GM20431 (cell line): ENCODE measurements at regions not wholly inside any gene's neighbourhood (a gene's known extent, or its start where the extent isn't known, plus 50 kb on each side); places are given as distances from the start of the nearest gene placed in this dataset.

Experiments used
- in situ Hi-C: fragments of 300-500 bp; cut with MseI, MboI; formaldehyde crosslinking; loops from one replicate; pipeline ENCODE4 v1.15.0; 2020; ENCODE audit warnings: low sequenced_read_pairs; ENCODE audit not compliant: unreplicated experiment

DNA sequence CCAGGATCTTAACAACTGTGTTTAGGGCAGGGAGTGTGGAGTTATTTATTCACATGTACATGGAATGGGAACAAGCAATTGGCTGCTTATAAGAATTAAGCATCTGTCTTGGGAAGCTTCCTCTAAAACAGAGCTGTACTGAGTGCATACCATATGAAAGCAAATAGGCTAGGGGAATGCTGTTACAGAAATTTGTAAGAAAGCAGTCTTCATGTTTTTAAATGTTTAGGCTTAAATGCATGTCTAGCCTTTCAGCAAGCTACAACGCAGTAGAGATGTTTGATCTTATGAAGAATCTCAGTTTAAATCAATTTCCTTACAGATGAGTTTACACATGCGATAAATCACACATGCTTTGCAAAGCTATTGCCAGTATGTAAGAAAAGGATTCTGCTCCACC, 123.1 kb upstream of the MID1 start:
- in situ Hi-C loops: loop anchor here (25.0 kb wide), 1 partner anchor 556 kb away; no protein-coding TSS in a partner anchor

DNA sequence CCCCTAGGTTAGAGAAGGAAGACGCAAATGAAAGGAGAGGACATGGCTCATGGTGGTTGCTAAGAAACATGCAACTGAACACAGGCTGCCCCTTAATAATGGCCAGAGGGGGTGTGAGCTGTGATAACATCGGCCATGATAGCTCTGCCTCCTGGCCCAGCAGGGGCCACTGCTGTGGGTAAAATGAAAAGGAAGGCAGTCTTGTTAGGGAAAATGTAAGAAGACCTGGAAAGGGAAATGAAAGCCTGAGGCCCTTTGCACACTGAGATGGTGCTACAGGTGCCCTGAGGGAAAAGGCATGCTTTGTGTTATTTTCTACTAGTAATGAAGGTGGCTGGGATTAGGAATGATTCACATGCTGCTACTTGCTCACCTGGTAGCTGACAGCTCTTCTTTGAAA, 123.6 kb upstream of the MID1 start:
- in situ Hi-C loops: loop anchor here (25.0 kb wide), 1 partner anchor 557 kb away; no protein-coding TSS in a partner anchor

DNA sequence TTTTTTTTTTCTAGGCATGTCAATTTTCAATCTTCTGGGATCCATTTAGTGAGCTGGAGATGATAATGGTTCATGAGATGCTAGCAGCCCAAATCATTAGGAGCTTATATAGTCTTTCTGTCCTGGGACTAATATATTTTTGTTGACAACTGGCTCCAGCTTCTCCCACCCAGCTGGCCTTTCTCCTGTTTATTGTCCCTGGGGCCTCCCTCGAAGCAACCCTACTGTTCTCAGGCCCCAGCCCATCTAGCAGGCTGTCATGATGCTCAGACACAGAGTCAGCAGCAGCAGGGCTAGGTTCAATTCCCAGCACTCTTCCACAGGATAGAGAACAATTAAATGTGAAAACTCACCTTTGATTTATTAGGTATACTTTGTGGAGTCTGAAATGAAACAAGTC, 127.6 kb upstream of the MID1 start:
- in situ Hi-C loops: loop anchor here (25.0 kb wide), 1 partner anchor 561 kb away; no protein-coding TSS in a partner anchor

DNA sequence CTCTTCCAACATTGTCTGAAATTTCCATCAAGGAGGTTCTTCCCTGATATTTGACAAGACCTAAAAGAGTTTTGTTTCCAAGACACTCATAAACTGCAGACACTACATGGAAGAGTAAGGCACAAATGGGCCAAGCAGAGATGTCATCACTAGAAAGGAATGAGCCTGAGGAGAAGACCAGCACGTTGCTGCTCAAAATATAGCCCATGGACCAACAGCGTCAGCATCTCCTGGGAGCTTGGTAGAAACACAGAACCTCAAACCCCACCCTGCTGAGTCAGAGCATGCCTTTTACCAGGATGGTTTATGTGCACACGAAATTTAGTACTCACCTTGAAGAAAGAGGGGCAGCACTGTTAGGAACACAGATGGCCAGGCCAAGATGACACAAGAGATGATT, 128.7 kb upstream of the MID1 start:
- in situ Hi-C loops: loop anchor here (25.0 kb wide), 1 partner anchor 562 kb away; no protein-coding TSS in a partner anchor

DNA sequence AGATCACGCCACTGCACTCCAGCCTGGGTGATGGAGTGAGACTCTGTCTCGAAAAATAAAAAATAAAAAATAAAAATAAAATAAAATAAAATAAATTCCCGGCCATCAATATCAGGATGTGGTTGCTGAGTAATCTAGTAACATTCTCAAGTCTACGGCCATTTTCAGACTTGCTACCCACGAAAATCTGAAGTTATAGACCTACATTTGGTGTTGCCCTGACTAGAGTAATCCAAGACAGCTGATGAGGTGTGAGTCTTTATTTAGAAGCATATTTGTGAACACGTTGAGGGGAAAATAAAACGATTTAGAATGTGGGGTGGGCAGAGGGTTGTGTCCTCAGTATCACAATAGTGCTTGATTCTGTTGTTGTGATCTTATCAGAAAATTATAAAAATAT, 130.2 kb upstream of the MID1 start:
- in situ Hi-C loops: no loop called here

DNA sequence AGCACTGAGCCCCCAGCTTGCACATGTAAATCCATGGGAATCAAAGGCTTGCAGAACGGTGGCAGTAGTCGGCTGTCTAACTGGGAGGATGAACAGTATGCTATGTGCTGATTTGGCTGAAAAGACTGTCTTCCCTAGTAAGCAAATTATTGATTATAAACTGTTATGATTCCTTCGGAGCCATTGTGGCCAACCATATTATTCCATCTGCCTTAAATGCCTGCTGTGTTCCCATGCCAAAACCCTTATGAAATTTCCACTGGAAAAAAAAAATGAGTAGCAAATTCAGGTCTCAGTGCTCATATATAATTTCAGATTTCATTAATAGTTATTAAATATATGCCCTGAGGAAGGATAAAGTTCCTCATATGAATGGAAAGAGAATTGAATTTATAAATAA, 132.7 kb upstream of the MID1 start:
- in situ Hi-C loops: no loop called here

DNA sequence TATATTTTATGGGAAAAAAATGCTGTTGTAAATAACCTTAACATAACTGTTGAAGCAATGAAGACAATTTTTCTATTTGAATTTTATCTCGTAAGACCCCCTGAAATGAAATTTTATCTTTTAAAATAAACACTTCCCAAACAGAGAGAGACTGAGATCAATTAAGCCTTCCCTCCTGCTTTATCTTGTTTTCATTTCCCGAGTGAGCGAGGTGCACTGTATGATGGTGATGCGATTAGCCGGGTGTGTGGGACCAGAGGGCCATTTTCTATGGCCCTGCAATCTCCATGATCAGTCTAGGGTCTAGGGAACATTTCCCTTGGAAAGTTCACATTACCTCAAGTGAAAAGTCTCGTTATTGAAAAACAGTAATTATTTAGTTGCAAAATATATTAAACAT, 134.1 kb upstream of the MID1 start:
- in situ Hi-C loops: no loop called here

DNA sequence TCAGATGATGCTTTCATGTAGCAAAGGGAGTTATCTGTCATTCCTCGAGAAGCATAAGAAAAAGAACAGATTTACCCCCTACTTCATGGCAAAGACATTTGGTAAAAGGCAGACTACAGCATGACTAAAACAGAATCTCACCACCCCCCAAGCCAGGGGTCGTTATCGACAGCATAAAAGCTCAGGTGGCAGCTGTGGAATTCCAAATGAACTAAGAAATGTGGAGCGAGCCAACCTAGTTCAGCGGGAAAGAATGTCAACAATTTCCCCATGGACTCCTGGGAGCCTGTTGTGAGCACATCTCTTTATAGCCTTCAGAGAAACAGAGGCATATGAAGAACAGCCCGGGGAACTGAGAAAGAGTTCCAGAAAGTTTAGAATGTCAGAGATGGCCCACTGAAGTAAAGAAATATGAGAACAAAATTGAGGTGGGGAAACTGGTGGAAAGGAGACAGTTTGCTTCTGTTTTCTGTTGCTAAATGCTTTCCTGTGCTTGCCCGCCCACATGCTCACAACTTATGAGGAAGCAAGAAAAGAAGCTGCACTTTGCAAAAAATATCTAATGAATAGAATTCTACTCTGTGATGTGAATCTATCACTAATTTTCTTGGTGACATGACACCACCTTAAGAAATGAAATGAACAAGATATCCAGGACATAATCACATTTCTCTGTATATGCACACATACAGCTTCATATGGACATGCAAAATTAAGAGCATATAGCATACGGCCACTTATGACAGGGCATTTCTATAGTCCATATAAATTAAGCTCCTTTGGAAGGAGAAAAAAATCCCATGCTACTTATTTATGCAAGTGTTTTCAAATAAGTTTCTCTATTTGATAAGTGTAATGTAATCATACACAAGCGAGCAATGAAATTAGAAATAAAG, 135.3 kb upstream of the MID1 start:
- in situ Hi-C loops: no loop called here

DNA sequence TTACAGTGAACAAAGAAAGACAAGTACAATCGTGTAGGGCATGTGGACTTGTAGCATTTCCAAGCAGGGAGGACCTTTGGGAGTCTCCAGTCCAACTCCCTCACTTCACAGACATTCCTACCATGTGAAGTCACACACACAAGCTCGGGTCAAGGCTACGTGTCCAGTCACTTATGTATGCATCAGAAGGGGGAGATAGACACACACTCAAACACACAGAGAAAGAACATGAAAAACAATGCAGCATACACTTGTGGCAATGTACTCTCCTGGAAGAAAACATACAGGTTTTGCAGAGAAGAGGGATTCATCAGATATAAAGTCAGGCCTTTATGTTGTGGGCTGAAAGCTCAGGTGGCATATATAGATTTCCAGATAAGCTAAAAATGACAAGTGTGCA, 136.1 kb upstream of the MID1 start:
- in situ Hi-C loops: no loop called here

DNA sequence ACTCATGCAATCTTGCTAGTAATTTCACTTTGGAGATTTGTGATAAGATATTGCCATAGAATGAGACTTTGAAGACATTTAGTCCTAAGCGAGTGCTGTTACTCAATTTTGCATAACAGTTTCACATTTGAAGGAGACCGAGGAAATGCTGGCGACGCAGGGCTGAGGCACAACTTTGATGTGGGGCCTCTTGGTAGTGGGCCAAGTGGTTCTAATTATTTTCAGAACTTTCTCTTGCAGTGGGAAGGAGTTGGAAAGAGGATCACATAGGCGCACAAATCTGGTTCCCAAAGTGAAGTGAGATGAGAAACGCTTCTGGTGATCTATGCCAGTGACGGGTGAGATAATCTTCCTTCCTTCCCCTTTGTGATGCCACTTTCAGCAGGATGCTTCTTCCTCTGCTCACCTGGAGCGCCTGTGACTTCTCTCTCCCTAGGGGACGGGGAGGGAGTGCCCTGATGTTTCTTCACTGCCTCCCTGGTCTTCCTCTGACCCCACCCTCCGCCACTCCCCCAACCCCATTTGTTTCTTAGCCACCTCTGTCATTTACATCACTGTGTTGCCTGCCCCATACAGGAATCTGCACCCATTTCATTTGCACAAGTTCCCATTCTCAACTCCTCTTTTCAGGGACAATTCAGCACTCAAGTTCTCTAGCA, 138.9 kb upstream of the MID1 start:
- in situ Hi-C loops: no loop called here

DNA sequence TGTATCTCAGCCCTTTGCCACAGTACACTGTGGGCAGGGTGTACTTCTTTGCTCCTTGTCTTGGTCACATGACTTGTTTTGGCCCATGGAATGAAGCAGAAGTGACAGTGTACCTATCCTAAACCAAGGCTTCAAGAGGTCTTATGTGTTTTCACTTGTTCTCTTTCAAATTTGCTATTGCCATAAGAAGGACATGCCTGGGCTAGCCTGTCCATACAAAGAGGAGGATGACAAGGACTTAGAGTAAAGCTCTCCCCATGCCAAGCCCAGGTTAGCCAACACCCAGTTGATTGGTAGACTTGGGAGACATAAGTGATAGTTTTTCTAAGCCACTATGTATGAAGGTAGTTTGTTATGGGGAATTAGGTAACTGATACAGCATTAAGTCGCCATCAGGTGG, 141.1 kb upstream of the MID1 start:
- in situ Hi-C loops: no loop called here

DNA sequence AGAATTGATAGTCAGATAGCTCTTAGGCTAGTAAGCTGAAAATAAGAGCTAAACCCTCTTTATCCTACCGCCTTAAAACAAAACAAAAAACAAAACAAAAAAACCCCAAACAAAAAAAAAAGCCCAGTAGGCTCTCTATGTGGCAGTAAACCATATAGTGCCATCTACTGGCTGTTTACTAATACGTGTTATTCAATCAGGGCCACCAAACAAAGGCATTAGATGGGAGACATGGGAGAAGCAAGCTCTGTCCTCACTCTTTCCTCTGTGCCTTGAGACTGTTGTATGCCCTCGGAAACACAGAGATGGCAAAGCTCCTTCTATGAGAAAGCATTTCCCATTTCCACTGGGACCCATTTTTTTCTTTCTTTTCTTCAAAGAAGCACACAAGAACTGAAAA, 148.8 kb upstream of the MID1 start:
- in situ Hi-C loops: no loop called here

DNA sequence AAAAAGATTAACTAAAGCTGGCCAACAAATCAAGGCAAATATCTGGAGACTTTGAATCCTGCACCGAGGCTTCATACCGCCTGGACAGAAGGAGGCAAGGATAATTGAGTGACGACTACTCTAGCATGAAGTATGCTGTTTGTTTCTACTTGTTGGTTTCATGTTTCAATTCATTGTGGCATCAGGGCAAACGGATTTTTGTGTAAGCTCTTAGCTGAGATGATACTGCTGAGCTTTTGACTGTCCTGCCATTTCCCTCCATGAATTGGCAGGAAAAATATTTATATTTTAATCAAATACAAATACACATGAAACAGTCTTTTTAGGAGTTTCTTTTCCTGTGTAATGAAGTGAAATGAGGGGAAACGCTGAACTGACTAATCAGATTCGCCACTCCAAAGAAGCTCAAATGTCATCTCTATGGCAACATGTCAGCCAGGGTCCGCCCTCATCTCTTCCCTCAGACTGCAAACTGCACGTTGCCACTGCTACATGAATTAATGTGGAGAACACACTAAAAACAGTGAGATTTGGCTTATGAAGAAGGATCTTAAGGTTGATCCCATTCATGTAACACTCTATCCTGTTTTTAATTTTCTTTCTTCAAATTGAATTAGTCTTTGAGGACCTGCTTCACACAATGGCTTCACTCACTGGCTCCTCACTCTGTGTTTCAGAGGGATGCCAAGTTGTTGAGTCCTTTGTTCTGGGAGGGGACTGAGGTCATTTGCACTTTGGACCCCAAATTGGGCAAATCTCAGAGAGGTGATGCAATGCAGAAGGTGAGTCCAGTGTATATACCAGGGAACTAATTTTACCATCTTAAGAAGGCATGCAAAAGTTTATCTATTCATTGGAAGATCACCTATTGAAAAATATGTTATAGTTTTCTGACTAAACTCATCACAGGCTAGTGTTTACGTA, 149.6 kb upstream of the MID1 start:
- in situ Hi-C loops: no loop called here

DNA sequence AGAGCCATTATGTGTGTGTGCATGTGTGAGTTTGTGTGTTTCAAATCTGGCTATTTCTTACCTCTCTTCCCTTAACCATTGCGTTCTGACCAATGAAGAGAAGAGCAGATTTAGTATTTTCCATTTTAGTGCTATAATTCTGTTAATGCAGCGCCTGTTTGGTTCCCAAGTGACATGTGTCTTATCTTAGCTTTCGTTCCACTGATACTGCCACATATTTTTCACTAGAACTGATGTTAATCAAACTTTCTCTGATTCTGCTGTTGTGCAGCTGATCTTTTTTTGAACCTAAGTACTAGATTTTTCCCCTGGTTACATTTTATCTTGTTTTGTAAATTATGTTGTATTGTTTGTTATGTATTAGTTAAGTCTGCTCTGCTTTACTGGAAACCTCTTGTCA, 152.9 kb upstream of the MID1 start:
- in situ Hi-C loops: no loop called here

DNA sequence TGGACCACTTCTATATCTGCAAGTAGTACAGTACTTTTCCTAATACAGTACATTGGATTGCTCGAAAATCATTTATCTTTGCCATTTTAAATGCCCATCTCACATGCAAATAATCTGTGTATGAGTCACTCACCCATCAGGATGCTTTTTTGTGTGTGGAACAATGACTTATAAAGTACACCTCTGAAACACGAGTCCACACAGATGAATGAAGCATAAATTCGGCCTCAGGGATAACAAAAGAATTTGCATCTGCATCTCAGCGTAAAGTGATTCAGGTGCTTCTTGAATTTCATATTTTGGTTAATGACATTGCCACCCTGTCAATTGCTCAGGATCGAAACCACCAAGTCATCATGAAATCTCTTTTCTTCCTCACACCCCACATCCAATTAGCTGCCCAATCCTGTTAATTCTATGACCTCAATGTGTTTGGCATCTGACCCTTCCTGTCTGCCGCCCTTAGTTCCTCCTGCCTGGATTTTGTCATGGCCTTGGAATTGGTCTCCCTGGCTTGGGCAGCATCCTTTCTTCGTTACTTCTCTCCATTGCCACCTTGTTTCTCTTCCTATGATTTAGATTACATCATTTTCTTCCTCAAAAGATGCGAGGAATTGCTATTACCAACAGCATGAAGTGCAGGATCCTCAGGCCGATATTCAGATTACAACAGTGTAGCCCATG, 161.6 kb upstream of the MID1 start:
- in situ Hi-C loops: no loop called here

DNA sequence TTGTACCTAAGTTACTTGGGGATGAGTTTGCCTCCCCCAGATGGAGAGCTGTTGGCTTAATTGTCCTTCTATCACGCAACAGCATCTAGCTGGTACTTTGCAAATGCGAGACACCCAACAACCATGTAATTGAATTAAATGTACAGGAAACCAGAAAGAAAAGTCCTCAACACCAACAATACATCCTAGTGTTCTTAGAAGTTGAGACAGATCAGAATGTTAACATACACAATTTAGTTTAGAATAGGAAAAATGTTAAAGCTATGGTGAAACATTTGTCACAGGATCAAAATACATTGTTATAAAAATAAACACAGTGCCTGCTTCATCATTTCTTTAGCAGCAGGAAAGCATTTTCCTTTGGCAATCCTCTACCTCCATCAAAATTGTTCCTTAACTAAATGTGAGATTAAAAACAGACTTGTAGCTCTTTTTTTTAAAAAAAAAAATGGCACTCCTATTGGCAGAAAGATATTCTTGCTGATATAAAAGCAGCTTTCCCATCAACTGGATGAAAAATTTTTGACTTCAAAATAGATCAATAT, 163.1 kb upstream of the MID1 start:
- in situ Hi-C loops: no loop called here

DNA sequence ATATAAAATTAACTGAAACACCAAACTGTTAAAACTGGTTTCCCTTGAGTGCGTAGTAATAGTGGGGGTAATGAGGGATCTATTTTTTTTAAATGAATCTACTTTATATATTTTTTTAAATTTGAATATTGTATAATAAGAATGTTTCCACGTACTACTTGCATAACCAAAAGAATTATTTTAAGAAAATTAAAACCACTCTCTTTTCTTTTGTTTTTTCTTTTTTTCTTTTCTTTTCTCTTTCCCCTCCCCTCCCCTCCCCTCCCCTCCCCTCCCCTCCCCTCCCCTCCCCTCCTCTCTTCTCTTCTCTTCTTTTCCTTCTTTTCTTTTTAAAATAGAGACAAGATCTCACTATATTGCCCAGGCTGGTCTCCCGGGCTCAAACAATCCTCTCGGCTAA, 166.9 kb upstream of the MID1 start:
- in situ Hi-C loops: no loop called here

DNA sequence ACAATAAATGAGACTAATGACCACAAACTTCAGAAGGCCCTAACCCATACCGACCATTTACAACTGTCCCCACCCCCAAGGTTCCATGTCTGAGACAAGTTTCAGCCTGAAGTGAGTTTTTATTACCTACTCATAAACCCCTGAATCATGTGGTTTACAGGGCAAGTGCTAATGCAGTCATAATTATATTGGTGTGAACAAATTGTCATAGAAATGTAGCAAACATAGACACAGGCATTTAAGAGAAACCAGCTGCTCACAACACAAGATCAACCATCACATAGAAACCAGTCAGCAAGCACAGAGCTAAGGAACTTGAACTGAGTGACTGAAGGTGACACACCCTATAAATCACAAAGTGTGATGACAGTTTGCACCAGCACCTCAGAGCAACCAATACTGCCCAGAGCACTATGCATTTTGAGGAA, 173.8 kb upstream of the MID1 start:
- in situ Hi-C loops: no loop called here

DNA sequence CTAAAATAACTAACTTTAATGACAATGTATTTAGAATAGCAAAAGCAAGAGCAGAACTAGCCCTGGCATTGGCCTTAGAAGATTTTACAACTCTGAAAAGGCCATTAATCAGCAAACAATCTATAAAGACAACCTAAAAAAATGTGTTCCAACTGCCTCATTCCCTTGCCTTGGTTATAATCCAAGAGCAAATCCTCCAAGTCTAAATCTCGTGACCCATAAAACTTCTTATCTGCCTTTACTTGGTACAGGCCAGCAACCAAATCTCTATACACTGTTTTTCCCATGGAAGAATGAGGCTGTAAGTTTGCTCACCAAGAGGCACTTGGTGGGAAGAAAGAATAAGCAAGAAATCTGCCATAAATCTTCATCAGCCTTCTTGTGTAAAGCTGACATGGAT, 175.3 kb upstream of the MID1 start:
- in situ Hi-C loops: no loop called here

DNA sequence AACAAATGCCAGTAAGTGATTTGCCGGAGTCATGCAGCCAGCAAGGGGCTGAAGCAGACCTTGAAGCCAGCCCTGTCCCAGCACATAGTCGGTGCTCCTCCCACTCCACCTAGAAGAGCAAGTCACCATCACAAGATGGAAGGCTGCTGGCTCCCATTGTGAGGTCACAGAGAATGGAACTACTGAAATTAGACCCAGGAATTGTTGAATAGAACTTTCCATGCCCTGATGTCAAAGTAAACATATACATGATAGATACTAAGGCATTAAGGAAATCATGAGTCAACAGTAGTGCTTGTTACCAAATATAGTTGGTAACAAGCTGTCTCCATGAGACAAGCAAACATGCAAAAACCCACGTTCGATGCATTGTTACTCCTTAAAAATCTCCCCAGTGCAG, 177.1 kb upstream of the MID1 start:
- in situ Hi-C loops: no loop called here
